OCI-LY7 (cell line): ENCODE measurements at regions not wholly inside any gene's neighbourhood (a gene's known extent, or its start where the extent isn't known, plus 50 kb on each side); places are given as distances from the start of the nearest gene placed in this dataset.

Source experiments
- BruUV-seq: library from RNA; stranded (reverse); fragments of 400-500 nt; replicated peaks from 2 replicates; lab custom pipeline; 2021; lab: Mats Ljungman, UMichigan
- CTCF ChIA-PET: fragments of 300-600 bp; sonication (Branson Sonifier 250); formaldehyde crosslinking; loops from one replicate; lab custom pipeline; 2022; ENCODE audit warnings: antibody characterized with exemption; ENCODE audit not compliant: unreplicated experiment; lab: Charles Lee
- POLR2A ChIA-PET: fragments of 300-600 bp; sonication (Branson Sonifier 250); formaldehyde crosslinking; loops from one replicate; lab custom pipeline; 2022; ENCODE audit warnings: antibody characterized with exemption; lab: Charles Lee
- DNase-seq: peaks from one replicate; pipeline ENCODE4 v3.0.0-alpha.2; 2015; ENCODE audit warnings: low spot score
- H2AFZ ChIP-seq: fragments of 200-600 bp; sonication (generic), shearing (Covaris generic); 2 replicates; pipeline ENCODE4 v1.6.1; 2014; ENCODE audit warnings: mild to moderate bottlenecking, antibody characterized with exemption, low read length, moderate library complexity
- H3K27ac ChIP-seq: fragments of 200-600 bp; sonication (generic); 2 replicates; pipeline ENCODE4 v1.5.1; 2014; ENCODE audit warnings: mixed run types, low read depth, mild to moderate bottlenecking, moderate library complexity, low read length, inconsistent platforms; ENCODE audit not compliant: poor library complexity, severe bottlenecking
- H3K36me3 ChIP-seq: fragments of 200-600 bp; sonication (generic); 2 replicates; pipeline ENCODE4 v1.6.1; 2014; ENCODE audit warnings: mild to moderate bottlenecking, antibody characterized with exemption, low read length, moderate library complexity, mixed read lengths; ENCODE audit not compliant: insufficient read depth
- H3K4me1 ChIP-seq: fragments of 200-600 bp; sonication (generic); 2 replicates; pipeline ENCODE4 v1.5.1; 2014; ENCODE audit warnings: mild to moderate bottlenecking, low read length; ENCODE audit not compliant: insufficient read depth, poor library complexity, severe bottlenecking
- H3K4me2 ChIP-seq: fragments of 200-600 bp; sonication (generic); 2 replicates; pipeline ENCODE4 v1.6.1; 2014; ENCODE audit warnings: mild to moderate bottlenecking, low read length
- H3K4me3 ChIP-seq: fragments of 200-600 bp; sonication (generic); 2 replicates; pipeline ENCODE4 v1.5.1; 2014; ENCODE audit warnings: mild to moderate bottlenecking, low read depth, low read length; ENCODE audit not compliant: poor library complexity, severe bottlenecking
- H3K79me2 ChIP-seq: fragments of 200-600 bp; sonication (generic); 2 replicates; pipeline ENCODE4 v1.6.1; 2016; ENCODE audit warnings: low read depth, mild to moderate bottlenecking, low read length, moderate library complexity, mixed read lengths; ENCODE audit not compliant: insufficient read depth
- H3K9me2 ChIP-seq: fragments of 200-600 bp; sonication (generic); 2 replicates; pipeline ENCODE4 v1.6.1; 2016; ENCODE audit warnings: mild to moderate bottlenecking, low read length, mixed read lengths; ENCODE audit not compliant: insufficient read depth
- H3K9me3 ChIP-seq: fragments of 200-600 bp; sonication (generic); 2 replicates; pipeline ENCODE4 v1.6.1; 2014; ENCODE audit warnings: mild to moderate bottlenecking, mixed run types, low read length, mixed read lengths
- H4K20me1 ChIP-seq: fragments of 200-600 bp; sonication (generic); 2 replicates; pipeline ENCODE4 v1.6.1; 2014; ENCODE audit warnings: mild to moderate bottlenecking, antibody characterized with exemption, low read length, moderate library complexity, mixed read lengths; ENCODE audit not compliant: insufficient read depth
- CTCF ChIP-seq: fragments of 200-600 bp; sonication (generic); conservative IDR thresholded peaks from 2 replicates; pipeline ENCODE4 v1.5.1; 2014; ENCODE audit warnings: mild to moderate bottlenecking, antibody characterized with exemption, low read length, moderate library complexity, mixed read lengths
- EZH2phosphoT487 ChIP-seq: fragments of 200-600 bp; sonication (generic); IDR thresholded peaks from 2 replicates; pipeline ENCODE4 v1.6.1; 2018; ENCODE audit warnings: low read depth, borderline replicate concordance, mild to moderate bottlenecking, mixed run types, antibody characterized with exemption, low read length, moderate library complexity, mixed read lengths
- intact Hi-C: fragments of 100-400 bp; cut with micrococcal nuclease; formaldehyde crosslinking; loops from one replicate; pipeline ENCODE4 v1.10.0; 2022; ENCODE audit not compliant: unreplicated experiment

- H4K20me1 ChIP-seq, result no peaks in the 10 kb centered on the region
- no peak overlapping the region for H3K27ac ChIP-seq
- peaks cover 5% of the 10 kb centered on the region; the same call in 1 of the 2 replicates for H3K9me3 ChIP-seq
- H3K36me3 ChIP-seq, result no peaks in the 10 kb centered on the region
- TF ChIP-seq EZH2phosphoT487 (no peak), CTCF (no peak)
- ChIA-PET POLR2A (interaction anchor here (0.5 kb wide), 1 partner anchor 367 kb away, joined by 7 read pairs; no protein-coding TSS in a partner anchor), CTCF (no interaction called here)
- H3K4me2 ChIP-seq, result no peak overlapping the region
- no TSS peak for BruUV-seq
- H3K4me1 ChIP-seq, result no peaks in the 10 kb centered on the region
- H3K4me3 ChIP-seq, result no peak overlapping the region
- H3K79me2 ChIP-seq, result no peaks in the 10 kb centered on the region
- H2AFZ ChIP-seq, result no peak overlapping the region
- H3K9me2 ChIP-seq, result no peaks in the 10 kb centered on the region
- intact Hi-C loops, result no loop called here
- DNase-seq, result no peak
These were observed 137.1 kb upstream of the CCDC150 start for GRCh38 chr2:196502386-196502785.

- no peaks in the 10 kb centered on the region for H3K36me3 ChIP-seq
- TF ChIP-seq CTCF (no peak), EZH2phosphoT487 (no peak)
- no peak for DNase-seq
- intact Hi-C loops, result no loop called here
- BruUV-seq, result no TSS peak
- H2AFZ ChIP-seq, result no peak overlapping the region
- CTCF ChIA-PET, result no interaction called here
- POLR2A ChIA-PET, result interaction anchor here (0.6 kb wide), 2 partner anchors 321 to 530 kb away, joined by 3 read pairs; no protein-coding TSS in a partner anchor
- no peaks in the 10 kb centered on the region for H3K4me1 ChIP-seq
- H3K4me2 ChIP-seq, result no peak overlapping the region
- no peaks in the 10 kb centered on the region for H3K9me2 ChIP-seq
- no peaks in the 10 kb centered on the region for H4K20me1 ChIP-seq
- no peak overlapping the region for H3K4me3 ChIP-seq
- H3K9me3 ChIP-seq, result peaks cover 5% of the 10 kb centered on the region; the same call in 1 of the 2 replicates
- no peak overlapping the region for H3K27ac ChIP-seq
- H3K79me2 ChIP-seq, result no peaks in the 10 kb centered on the region
These were observed 136.1 kb upstream of the CCDC150 start for GRCh38 chr2:196503398-196503797.

- DNase-seq, result no peak
- POLR2A ChIA-PET, result interaction anchor here (0.6 kb wide), 1 partner anchor 133 kb away, joined by 5 read pairs; no protein-coding TSS in a partner anchor
- no peak overlapping the region for H3K27ac ChIP-seq
- no peaks in the 10 kb centered on the region for H3K4me1 ChIP-seq
- TF ChIP-seq EZH2phosphoT487 (no peak), CTCF (no peak)
- no peaks in the 10 kb centered on the region for H3K9me2 ChIP-seq
- H3K36me3 ChIP-seq, result no peaks in the 10 kb centered on the region
- H3K4me2 ChIP-seq, result no peak overlapping the region
- H4K20me1 ChIP-seq, result no peaks in the 10 kb centered on the region
- intact Hi-C loops, result no loop called here
- no peaks in the 10 kb centered on the region for H3K79me2 ChIP-seq
- no peak overlapping the region for H2AFZ ChIP-seq
- no TSS peak for BruUV-seq
- no peaks in the 10 kb centered on the region for H3K9me3 ChIP-seq
- CTCF ChIA-PET, result no interaction called here
- no peak overlapping the region for H3K4me3 ChIP-seq
These were observed 134.7 kb upstream of the CCDC150 start for GRCh38 chr2:196504788-196505187.
